Psoas muscle (tissue), 7 donors: ENCODE measurements at regions not wholly inside any gene's neighbourhood (a gene's known extent, or its start where the extent isn't known, plus 50 kb on each side); places are given as distances from the start of the nearest gene placed in this dataset.

ENCODE experiments used
- ATAC-seq, 4 donors: fragments of 200-7000 bp; cut with Tn5 transposase; one replicate each; pipeline ENCODE4 v1.9.1; 2020; ENCODE audit warnings: moderate library complexity in 3 of 4, mild to moderate bottlenecking in 2 of 4
- DNase-seq, 2 donors: peaks; one replicate each; pipeline ENCODE4 v3.0.0-alpha.2; 2020
- H3K27ac ChIP-seq: fragments of 200-600 bp; one replicate; pipeline ENCODE4 v1.8.0; 2022
- H3K27me3 ChIP-seq, 3 donors: fragments of 200-600 bp in 1 of 3; one replicate each; pipeline versions ENCODE4 v1.6.1 to v1.8.0; 2013 to 2022; ENCODE audit warnings: low read length in 2 of 3, mild to moderate bottlenecking in 2 of 3, moderate library complexity in 1 of 3; ENCODE audit not compliant: insufficient read depth in 3 of 3
- H3K36me3 ChIP-seq, 2 donors: fragments of 200-600 bp in 1 of 2; one replicate each; pipeline versions ENCODE4 v1.6.1 to v1.8.0; 2013 to 2022; ENCODE audit warnings: low read depth in 1 of 2, mild to moderate bottlenecking in 1 of 2, moderate library complexity in 1 of 2; ENCODE audit not compliant: insufficient read depth in 1 of 2
- H3K4me1 ChIP-seq: fragments of 200-600 bp; one replicate; pipeline ENCODE4 v1.8.0; 2022
- H3K4me3 ChIP-seq: fragments of 200-600 bp; one replicate; pipeline ENCODE4 v1.8.0; 2022; ENCODE audit warnings: mild to moderate bottlenecking
- H3K9me3 ChIP-seq: fragments of 200-600 bp; one replicate; pipeline ENCODE4 v1.8.0; 2022
- WGBS, 3 donors: extraction: QIAGEN DNeasy Blood & Tissue Kit; methylation state at CpG; one replicate each; pipeline versions ENCODE4 v1.1.6 to v1.1.7; 2013; 5-methylcytosine and 5-hydroxymethylcytosine counted together
- intact Hi-C, 2 donors: fragments of 100-400 bp; cut with DNase I; formaldehyde crosslinking; loops; one replicate each; pipeline versions ENCODE4 v1.11.0 to v1.14.2; 2022
- TF ChIP-seq, protein P1 (sequence below): fragments of 200-600 bp; IDR thresholded peaks from one replicate; pipeline ENCODE4 v1.8.0; 2022; ENCODE audit warnings: antibody characterized with exemption
- donor health status: healthy with polysubstance abuse.
- donor health status: DM: no; HTN: no; CAD: no; lungs with moderate emphysema.
- donor health status: Bipolar disorder and iron deficiency.
- donor health status: healthy.
- donor health status: DM: yes; HTN: yes; CAD: no.
- donor health status: DM: no; HTN: no; CAD: no.
- donor health status: DM: yes; HTN: yes; CAD: no.

DNA sequence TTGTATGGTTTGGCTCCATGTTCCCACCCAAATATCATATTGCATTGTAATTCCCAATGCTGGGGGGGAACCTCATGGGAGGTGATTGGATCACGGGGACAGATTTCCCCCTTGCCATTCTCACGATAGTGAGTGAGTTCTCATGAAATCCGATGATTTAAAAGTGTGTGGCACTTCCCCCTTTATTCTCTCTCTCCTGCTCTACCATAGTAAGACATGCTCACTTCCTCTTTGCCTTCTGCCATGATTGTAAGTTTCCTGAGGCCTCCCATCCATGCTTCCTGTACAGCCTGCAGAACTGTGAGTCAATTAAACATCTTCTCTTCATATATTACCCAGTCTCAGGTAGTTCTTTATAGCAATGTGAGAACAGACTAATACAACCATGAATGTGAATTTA lies 211.6 kb upstream of the NR5A2 start:
- Histone ChIP-seq H3K27me3 (no peaks in the 10 kb centered on the region), H3K4me1 (no peaks in the 10 kb centered on the region), H3K27ac (no peak overlapping the region), H3K4me3 (no peak overlapping the region), H3K9me3 (no peaks in the 10 kb centered on the region), H3K36me3 (no peaks in the 10 kb centered on the region)
- intact Hi-C loops, result no loop called here
- TF ChIP-seq, protein P1, sequence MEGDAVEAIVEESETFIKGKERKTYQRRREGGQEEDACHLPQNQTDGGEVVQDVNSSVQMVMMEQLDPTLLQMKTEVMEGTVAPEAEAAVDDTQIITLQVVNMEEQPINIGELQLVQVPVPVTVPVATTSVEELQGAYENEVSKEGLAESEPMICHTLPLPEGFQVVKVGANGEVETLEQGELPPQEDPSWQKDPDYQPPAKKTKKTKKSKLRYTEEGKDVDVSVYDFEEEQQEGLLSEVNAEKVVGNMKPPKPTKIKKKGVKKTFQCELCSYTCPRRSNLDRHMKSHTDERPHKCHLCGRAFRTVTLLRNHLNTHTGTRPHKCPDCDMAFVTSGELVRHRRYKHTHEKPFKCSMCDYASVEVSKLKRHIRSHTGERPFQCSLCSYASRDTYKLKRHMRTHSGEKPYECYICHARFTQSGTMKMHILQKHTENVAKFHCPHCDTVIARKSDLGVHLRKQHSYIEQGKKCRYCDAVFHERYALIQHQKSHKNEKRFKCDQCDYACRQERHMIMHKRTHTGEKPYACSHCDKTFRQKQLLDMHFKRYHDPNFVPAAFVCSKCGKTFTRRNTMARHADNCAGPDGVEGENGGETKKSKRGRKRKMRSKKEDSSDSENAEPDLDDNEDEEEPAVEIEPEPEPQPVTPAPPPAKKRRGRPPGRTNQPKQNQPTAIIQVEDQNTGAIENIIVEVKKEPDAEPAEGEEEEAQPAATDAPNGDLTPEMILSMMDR, result no peak
- 53 to 67% (median 58%) methylated on average over 3 of the region's 3 CpGs for WGBS, 3 donors
- no peak for DNase-seq
- ATAC-seq, result no peak

DNA sequence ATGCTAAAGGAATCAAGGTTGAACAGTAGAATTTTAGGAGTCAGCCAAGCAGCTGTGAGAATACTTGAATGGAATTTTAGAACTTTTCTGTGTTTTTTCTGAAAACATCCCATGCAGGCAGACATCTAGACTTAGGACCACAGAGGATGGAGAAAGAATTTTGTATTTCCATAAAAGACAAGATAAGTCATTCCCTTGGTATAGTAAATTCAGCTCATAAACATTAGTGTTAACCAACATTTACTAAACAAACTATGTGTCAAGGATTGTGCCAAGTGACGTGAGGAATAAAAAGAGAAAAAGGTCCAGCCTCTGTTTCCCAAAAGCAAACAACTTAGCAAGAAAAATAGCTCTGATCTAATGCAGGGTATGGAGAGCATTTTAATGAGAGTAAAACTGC lies 210.2 kb upstream of the NR5A2 start:
- DNase-seq (no peak), ATAC-seq (no peak)
- Histone ChIP-seq H3K9me3 (no peaks in the 10 kb centered on the region), H3K36me3 (no peaks in the 10 kb centered on the region), H3K27ac (no peak overlapping the region), H3K4me3 (no peak overlapping the region), H3K4me1 (no peaks in the 10 kb centered on the region), H3K27me3 (no peaks in the 10 kb centered on the region)
- WGBS, 3 donors, result 84 to 88% (median 85%) methylated on average over 1 of the region's 1 CpG
- intact Hi-C loops, result no loop called here
- TF ChIP-seq, protein P1, result no peak

DNA sequence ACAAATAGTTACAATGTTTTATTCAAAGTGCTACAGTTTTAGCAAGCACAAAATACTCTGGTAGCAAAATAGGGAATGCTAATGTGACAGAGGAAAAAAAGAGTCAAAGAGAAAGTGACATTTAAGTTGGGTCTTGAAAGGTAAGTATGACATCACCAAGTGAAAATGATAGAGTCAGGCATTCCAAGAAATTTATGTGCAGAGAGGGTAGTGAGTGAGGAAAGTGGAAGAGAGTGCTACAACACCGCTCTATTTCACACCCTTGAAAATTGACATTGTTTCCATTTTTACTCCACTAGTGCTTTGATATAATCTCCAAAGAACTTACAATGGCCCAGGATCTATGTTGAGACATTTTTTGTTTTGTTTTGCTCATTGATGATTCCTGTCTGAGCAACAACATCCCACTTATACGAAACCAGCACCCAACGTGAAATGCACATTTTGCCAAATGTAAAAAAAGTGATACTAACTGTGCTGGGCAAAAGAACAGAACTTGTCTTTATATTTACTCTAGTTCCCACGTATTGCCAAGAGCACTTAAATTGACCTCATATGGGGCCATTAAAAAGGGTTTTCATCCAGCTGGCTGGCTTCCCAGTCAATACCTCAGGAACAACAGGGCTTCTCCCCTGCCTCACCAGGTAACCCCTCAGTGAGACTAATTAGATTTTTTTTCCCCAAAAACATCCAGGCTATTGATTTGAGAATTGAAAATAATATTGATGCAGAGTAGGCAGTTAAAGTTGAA lies 206.3 kb upstream of the NR5A2 start:
- intact Hi-C loops, result no loop called here
- Histone ChIP-seq H3K27ac (no peak overlapping the region), H3K4me3 (no peak overlapping the region), H3K36me3 (no peaks in the 10 kb centered on the region), H3K27me3 (peaks cover 0 to 4% (median 0%) of the 10 kb centered on the region in 3 donors), H3K4me1 (no peaks in the 10 kb centered on the region), H3K9me3 (peaks cover 2% of the 10 kb centered on the region)
- ATAC-seq (no peak), DNase-seq (no peak)
- WGBS, 3 donors, result 57 to 65% (median 63%) methylated on average over 4 of the region's 4 CpGs
- TF ChIP-seq, protein P1, result no peak

DNA sequence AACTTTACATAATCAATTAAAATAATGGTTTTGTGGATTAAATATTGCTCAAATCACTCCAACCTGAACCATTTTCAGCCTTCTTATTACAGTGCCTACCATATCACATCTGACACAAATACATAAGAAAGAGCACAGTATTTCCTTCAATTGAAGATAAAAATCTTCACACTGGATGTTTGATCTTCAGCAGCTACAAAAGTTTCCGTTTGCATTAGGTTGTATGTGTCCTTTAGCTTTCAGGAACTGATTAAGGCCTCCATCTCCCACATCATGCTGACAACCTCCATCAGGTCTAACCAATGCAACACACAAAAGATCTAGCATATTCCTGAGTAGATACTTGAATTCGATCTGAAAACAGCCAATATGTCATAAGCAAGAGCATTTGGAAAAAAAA lies 195.1 kb upstream of the NR5A2 start:
- ATAC-seq (no peak), DNase-seq (no peak)
- WGBS, 3 donors, result 59 to 73% (median 65%) methylated on average over 2 of the region's 2 CpGs
- Histone ChIP-seq H3K27ac (no peak overlapping the region), H3K36me3 (no peaks in the 10 kb centered on the region), H3K4me3 (no peak overlapping the region), H3K4me1 (no peaks in the 10 kb centered on the region), H3K9me3 (no peaks in the 10 kb centered on the region), H3K27me3 (peaks cover 0 to 4% (median 0%) of the 10 kb centered on the region in 3 donors)
- TF ChIP-seq, protein P1, result no peak
- intact Hi-C loops, result no loop called here

DNA sequence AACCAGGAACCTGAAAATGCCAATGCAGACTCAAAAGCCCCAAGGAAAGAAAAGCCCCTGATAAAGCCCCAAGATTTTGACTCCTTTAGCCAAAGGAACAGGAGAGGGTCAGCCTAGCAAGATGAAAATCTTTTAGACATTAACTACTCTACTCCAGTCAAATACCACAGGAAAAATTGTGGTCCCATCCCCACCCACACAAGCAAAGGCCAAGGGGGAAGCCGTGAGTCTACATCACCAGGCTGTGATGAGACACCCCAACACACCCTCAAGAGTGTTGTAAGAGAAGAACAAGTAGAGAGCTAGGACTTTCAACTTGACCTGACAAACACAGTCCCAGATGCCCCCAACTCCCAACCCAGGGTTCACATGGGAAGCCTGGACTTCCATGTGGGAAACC lies 192.8 kb upstream of the NR5A2 start:
- Histone ChIP-seq H3K27ac (no peak overlapping the region), H3K9me3 (no peaks in the 10 kb centered on the region), H3K36me3 (no peaks in the 10 kb centered on the region), H3K4me3 (no peak overlapping the region), H3K4me1 (no peaks in the 10 kb centered on the region), H3K27me3 (peaks cover 0 to 4% (median 0%) of the 10 kb centered on the region in 3 donors)
- ATAC-seq, result no peak
- TF ChIP-seq, protein P1, result no peak
- DNase-seq, result no peak
- intact Hi-C loops, result no loop called here
- WGBS, 3 donors, result 69 to 84% (median 72%) methylated on average over 1 of the region's 1 CpG
